GM18505 (cell line): ENCODE measurements at regions not wholly inside any gene's neighbourhood (a gene's known extent, or its start where the extent isn't known, plus 50 kb on each side); places are given as distances from the start of the nearest gene placed in this dataset.
A peak's percentile ranks its signal among the peaks of the same experiment; 100 is the strongest.

ENCODE experiments used
- ATAC-seq: cut with Tn5 transposase; IDR thresholded peaks from one replicate; pipeline ENCODE4 v1.9.1; 2021; ENCODE audit not compliant: unreplicated experiment
- POLR2A ChIP-seq: IDR thresholded peaks from 4 replicates; pipeline ENCODE4 v1.6.1; 2011; ENCODE audit warnings: borderline replicate concordance; ENCODE audit not compliant: insufficient read depth, insufficient read length; ENCODE audit errors: extremely low read depth

GRCh38 chr13:48761256-48761655, 107.5 kb downstream of the CYSLTR2 start:
- no peak for ATAC-seq
- TF ChIP-seq POLR2A: no peak

- ATAC-seq: peak; percentile 87
These were observed 115.5 kb downstream of the CYSLTR2 start for GRCh38 chr13:48769107-48769704.

GRCh38 chr13:48770372-48770771, 116.6 kb downstream of the CYSLTR2 start:
- no peak for ATAC-seq
- no peak for TF ChIP-seq POLR2A

More at GRCh38 chr13:48769107-48769704, 115.5 kb downstream of the CYSLTR2 start:
- no peak for TF ChIP-seq POLR2A

GRCh38 chr13:48772908-48773307, 119.2 kb downstream of the CYSLTR2 start:
- ATAC-seq: no peak
- no peak for TF ChIP-seq POLR2A

- no peak for TF ChIP-seq POLR2A
- ATAC-seq: no peak
These were observed 120.0 kb downstream of the CYSLTR2 start for GRCh38 chr13:48773531-48774275.

GRCh38 chr13:48775285-48775684, 121.6 kb downstream of the CYSLTR2 start:
- TF ChIP-seq POLR2A: no peak

GRCh38 chr13:48775804-48776203, 122.1 kb downstream of the CYSLTR2 start:
- ATAC-seq: no peak
- no peak for TF ChIP-seq POLR2A

More at GRCh38 chr13:48775285-48775684, 121.6 kb downstream of the CYSLTR2 start:
- ATAC-seq: no peak

GRCh38 chr13:48776401-48776800, 122.7 kb downstream of the CYSLTR2 start:
- ATAC-seq: no peak
- TF ChIP-seq POLR2A: no peak

- TF ChIP-seq POLR2A: no peak
- no peak for ATAC-seq
These were observed 124.9 kb downstream of the CYSLTR2 start for GRCh38 chr13:48778610-48779009.

- TF ChIP-seq POLR2A: no peak
- no peak for ATAC-seq
These were observed 127.1 kb downstream of the CYSLTR2 start for GRCh38 chr13:48780713-48781341.

GRCh38 chr13:48782429-48782840, 128.7 kb downstream of the CYSLTR2 start:
- ATAC-seq: no peak
- TF ChIP-seq POLR2A: no peak

- no peak for TF ChIP-seq POLR2A
- no peak for ATAC-seq
These were observed 129.5 kb downstream of the CYSLTR2 start for GRCh38 chr13:48783181-48783630.

GRCh38 chr13:48783695-48784230, 130.0 kb downstream of the CYSLTR2 start:
- no peak for TF ChIP-seq POLR2A

GRCh38 chr13:48784916-48785548, 131.3 kb downstream of the CYSLTR2 start:
- ATAC-seq: no peak
- TF ChIP-seq POLR2A: no peak

More at GRCh38 chr13:48783695-48784230, 130.0 kb downstream of the CYSLTR2 start:
- ATAC-seq: no peak

GRCh38 chr13:48790199-48790598, 136.5 kb downstream of the CYSLTR2 start:
- no peak for ATAC-seq
- TF ChIP-seq POLR2A: no peak
